Coronary artery (tissue), 2 donors: ENCODE measurements at regions not wholly inside any gene's neighbourhood (a gene's known extent, or its start where the extent isn't known, plus 50 kb on each side); places are given as distances from the start of the nearest gene placed in this dataset.

Experiments
- DNase-seq: peaks from one replicate; pipeline ENCODE4 v3.0.0-alpha.2; 2017; ENCODE audit warnings: low spot score
- H3K27ac ChIP-seq, 2 donors: fragments of 200-600 bp; sonication (generic); one replicate each; pipeline ENCODE4 v1.5.1; 2016 to 2019
- H3K4me3 ChIP-seq: fragments of 200-600 bp; sonication (generic); 2 replicates; pipeline ENCODE4 v1.5.1; 2016; ENCODE audit warnings: mild to moderate bottlenecking, moderate library complexity
- CTCF ChIP-seq: fragments of 200-600 bp; sonication (generic); IDR thresholded peaks from one replicate; pipeline ENCODE4 v1.5.1; 2019; ENCODE audit warnings: antibody characterized with exemption

GRCh38 chr4:129213692-129214091 is 117.7 kb downstream of the C4orf33 start:
- DNase-seq: no peak
- no peak for TF ChIP-seq CTCF

GRCh38 chr4:129218360-129218759 is 122.4 kb downstream of the C4orf33 start:
- Histone ChIP-seq H3K27ac (no peak overlapping the region), H3K4me3 (peak overlapping the region; percentile 37)
- TF ChIP-seq CTCF: no peak
- DNase-seq: no peak

More at GRCh38 chr4:129213692-129214091, 117.7 kb downstream of the C4orf33 start:
- H3K27ac ChIP-seq: no peak overlapping the region
- no peak overlapping the region for H3K4me3 ChIP-seq

- no peak for TF ChIP-seq CTCF
- Histone ChIP-seq H3K4me3 (peak overlapping the region; percentile 37), H3K27ac (peak overlapping the region in 1 of 2 donors; percentile 26)
- no peak for DNase-seq
Measured at GRCh38 chr4:129218897-129219296, 122.9 kb downstream of the C4orf33 start.

GRCh38 chr4:129220254-129220653 is 124.3 kb downstream of the C4orf33 start:
- DNase-seq: no peak
- no peak for TF ChIP-seq CTCF

GRCh38 chr4:129223945-129224344 is 128.0 kb downstream of the C4orf33 start:
- no peak for DNase-seq
- no peak for TF ChIP-seq CTCF

More at GRCh38 chr4:129220254-129220653, 124.3 kb downstream of the C4orf33 start:
- Histone ChIP-seq H3K27ac (no peak overlapping the region), H3K4me3 (no peak overlapping the region)

GRCh38 chr4:129230846-129231245 is 134.9 kb downstream of the C4orf33 start:
- H3K27ac ChIP-seq: no peak overlapping the region
- no peak for DNase-seq
- no peak overlapping the region for H3K4me3 ChIP-seq
- no peak for TF ChIP-seq CTCF

More at GRCh38 chr4:129223945-129224344, 128.0 kb downstream of the C4orf33 start:
- Histone ChIP-seq H3K4me3 (no peak overlapping the region), H3K27ac (no peak overlapping the region)

GRCh38 chr4:129231945-129232588 is 136.1 kb downstream of the C4orf33 start:
- no peak for DNase-seq
- TF ChIP-seq CTCF: no peak
- Histone ChIP-seq H3K4me3 (no peak overlapping the region), H3K27ac (no peak overlapping the region)
